ENCODE measurements at regions not wholly inside any gene's neighbourhood (a gene's known extent, or its start where the extent isn't known, plus 50 kb on each side); places are given as distances from the start of the nearest gene placed in this dataset.

DNA sequence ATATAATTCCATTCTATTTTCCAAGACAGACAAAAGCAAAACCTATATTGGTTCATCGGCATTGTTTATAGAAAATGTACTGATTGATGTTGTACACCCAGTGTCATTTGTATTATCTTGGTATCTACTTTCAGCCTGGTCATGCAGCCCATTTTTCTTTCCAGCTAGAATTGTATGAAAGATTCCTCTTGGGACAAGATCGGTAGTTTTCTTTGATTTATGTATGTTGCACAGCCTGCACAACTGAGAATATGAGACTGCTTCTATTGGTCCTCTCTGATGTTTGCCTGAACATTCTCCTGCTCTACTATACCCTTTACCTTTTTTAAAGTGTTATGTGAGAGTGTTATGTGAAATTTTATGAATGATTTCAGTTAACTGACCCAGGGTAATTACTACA, 487.7 kb upstream of the PRR20A start:
- Histone ChIP-seq H3K4me3 (ENCODE audit: low read depth, low read length) (no peak overlapping the region), H3K9me3 (ENCODE audit: control insufficient read depth, insufficient read depth, low read depth, low read length) (no peaks in the 10 kb centered on the region), H3K27ac (ENCODE audit: extremely low read depth, low read depth, low read length) (no peak overlapping the region), H3K4me1 (ENCODE audit: control insufficient read depth, insufficient read depth, low read length) (no peaks in the 10 kb centered on the region), H3K36me3 (ENCODE audit: control insufficient read depth in 2 of 2, insufficient read depth in 1 of 2, low read length in 2 of 2) (no peaks in the 10 kb centered on the region)
- ChIA-PET CTCF (no interaction called here), POLR2A (no interaction called here)
- no peak for TF ChIP-seq ZNF777 (tag by site-specific recombination; IDR thresholded peaks at IDR 0.05; ENCODE audit: borderline replicate concordance)
- TF ChIP-seq BCL6B (tag by site-specific recombination; IDR thresholded peaks at IDR 0.05): no peak
- TF ChIP-seq ZNF341 (tag by site-specific recombination; IDR thresholded peaks at IDR 0.05; ENCODE audit: low read depth): no peak
- TF ChIP-seq ZFP3 (tag by site-specific recombination; IDR thresholded peaks at IDR 0.05; ENCODE audit: low read depth): no peak
- no peak for TF ChIP-seq ZNF114 (tag by site-specific recombination; IDR thresholded peaks at IDR 0.05)
- TF ChIP-seq ZNF155 (tag by site-specific recombination; IDR thresholded peaks at IDR 0.05): no peak
- no peak for TF ChIP-seq ZNF248 (tag by site-specific recombination; IDR thresholded peaks at IDR 0.05)
- TF ChIP-seq ZFP69B (tag by site-specific recombination; IDR thresholded peaks at IDR 0.05): no peak
- TF ChIP-seq, protein P1, sequence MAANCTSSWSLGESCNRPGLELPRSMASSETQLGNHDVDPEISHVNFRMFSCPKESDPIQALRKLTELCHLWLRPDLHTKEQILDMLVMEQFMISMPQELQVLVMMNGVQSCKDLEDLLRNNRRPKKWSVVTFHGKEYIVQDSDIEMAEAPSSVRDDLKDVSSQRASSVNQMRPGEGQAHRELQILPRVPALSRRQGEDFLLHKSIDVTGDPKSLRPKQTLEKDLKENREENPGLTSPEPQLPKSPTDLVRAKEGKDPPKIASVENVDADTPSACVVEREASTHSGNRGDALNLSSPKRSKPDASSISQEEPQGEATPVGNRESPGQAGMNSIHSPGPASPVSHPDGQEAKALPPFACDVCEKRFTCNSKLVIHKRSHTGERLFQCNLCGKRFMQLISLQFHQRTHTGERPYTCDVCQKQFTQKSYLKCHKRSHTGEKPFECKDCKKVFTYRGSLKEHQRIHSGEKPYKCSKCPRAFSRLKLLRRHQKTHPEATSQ (tag by site-specific recombination; IDR thresholded peaks at IDR 0.05): no peak

GRCh38 chr13:56659041-56659471, 481.7 kb upstream of the PRR20A start:
- ChIA-PET CTCF (no interaction called here), POLR2A (no interaction called here)
- Histone ChIP-seq H3K27ac (ENCODE audit: extremely low read depth, low read depth, low read length) (no peak overlapping the region), H3K4me3 (ENCODE audit: low read depth, low read length) (no peak overlapping the region), H3K4me1 (ENCODE audit: control insufficient read depth, insufficient read depth, low read length) (no peaks in the 10 kb centered on the region), H3K9me3 (ENCODE audit: control insufficient read depth, insufficient read depth, low read depth, low read length) (no peaks in the 10 kb centered on the region), H3K36me3 (ENCODE audit: control insufficient read depth in 2 of 2, insufficient read depth in 1 of 2, low read length in 2 of 2) (no peaks in the 10 kb centered on the region)
- no peak for TF ChIP-seq ZNF239 (tag by site-specific recombination; IDR thresholded peaks at IDR 0.05)
- TF ChIP-seq PRDM1 (tag by site-specific recombination; IDR thresholded peaks at IDR 0.05): no peak
- TF ChIP-seq ZNF114 (tag by site-specific recombination; IDR thresholded peaks at IDR 0.05): no peak
- TF ChIP-seq ZNF530 (tag by site-specific recombination; IDR thresholded peaks at IDR 0.05; ENCODE audit: low read depth): no peak
- TF ChIP-seq ZNF449 (tag by site-specific recombination; IDR thresholded peaks at IDR 0.05): no peak
- no peak for TF ChIP-seq ZNF274 (IDR thresholded peaks at IDR 0.05; ENCODE audit: low read length)
- TF ChIP-seq ZNF274 (tag by site-specific recombination; IDR thresholded peaks at IDR 0.05; ENCODE audit: borderline replicate concordance): no peak
- TF ChIP-seq ZNF398 (tag by site-specific recombination; IDR thresholded peaks at IDR 0.05): no peak
- TF ChIP-seq ZNF324 (tag by site-specific recombination; IDR thresholded peaks at IDR 0.05): no peak
- TF ChIP-seq ZNF202 (tag by site-specific recombination; IDR thresholded peaks at IDR 0.05; ENCODE audit: borderline replicate concordance): no peak
- TF ChIP-seq, protein P2, sequence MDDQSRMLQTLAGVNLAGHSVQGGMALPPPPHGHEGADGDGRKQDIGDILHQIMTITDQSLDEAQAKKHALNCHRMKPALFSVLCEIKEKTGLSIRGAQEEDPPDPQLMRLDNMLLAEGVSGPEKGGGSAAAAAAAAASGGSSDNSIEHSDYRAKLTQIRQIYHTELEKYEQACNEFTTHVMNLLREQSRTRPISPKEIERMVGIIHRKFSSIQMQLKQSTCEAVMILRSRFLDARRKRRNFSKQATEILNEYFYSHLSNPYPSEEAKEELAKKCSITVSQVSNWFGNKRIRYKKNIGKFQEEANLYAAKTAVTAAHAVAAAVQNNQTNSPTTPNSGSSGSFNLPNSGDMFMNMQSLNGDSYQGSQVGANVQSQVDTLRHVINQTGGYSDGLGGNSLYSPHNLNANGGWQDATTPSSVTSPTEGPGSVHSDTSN (CRISPR knock-in tag; IDR thresholded peaks at IDR 0.05): no peak
